ENCODE measurements at regions not wholly inside any gene's neighbourhood (a gene's known extent, or its start where the extent isn't known, plus 50 kb on each side); places are given as distances from the start of the nearest gene placed in this dataset.

DNA sequence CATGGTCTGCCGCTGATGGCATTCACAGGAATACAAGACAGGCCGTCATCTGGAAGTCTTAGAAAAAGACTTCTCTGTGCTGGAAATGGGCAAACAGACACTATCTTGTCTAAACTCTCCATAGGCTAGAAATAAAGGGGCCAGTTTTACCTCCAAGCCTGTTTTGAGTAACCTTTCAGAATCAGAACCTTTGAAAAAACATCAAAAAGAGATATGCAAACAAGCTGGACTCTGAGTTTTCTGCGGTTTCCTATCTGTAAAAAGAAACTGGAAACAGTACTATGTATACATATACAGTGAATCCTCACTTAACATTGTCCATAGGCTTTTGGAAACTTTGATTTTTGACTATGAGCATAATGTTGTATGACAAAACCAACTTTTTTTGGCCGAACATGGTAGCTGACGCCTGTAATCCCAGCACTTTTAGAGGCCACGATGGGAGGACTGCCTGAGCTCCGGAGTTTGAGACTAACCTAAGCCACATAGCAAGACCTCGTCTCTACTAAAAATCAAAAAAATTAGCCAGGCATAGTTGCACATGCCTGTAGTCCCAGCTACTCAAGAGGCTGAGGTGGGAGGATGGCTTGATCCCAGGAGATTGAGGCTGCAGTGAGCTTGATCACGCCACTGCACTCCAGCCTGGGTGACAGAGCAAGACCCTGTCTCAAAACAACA lies 92.9 kb upstream of the MAX start:
- TF ChIP-seq CTCF (IDR thresholded peaks at IDR 0.05) (no peak), POLR2A (IDR thresholded peaks at IDR 0.05) (no peak)
